BE2C (cell line): ENCODE measurements at regions not wholly inside any gene's neighbourhood (a gene's known extent, or its start where the extent isn't known, plus 50 kb on each side); places are given as distances from the start of the nearest gene placed in this dataset.

ENCODE experiments used
- DNase-seq: peaks from one replicate; pipeline ENCODE4 v3.0.0-alpha.2; 2020
- H3K27me3 ChIP-seq: fragments of 250-450 bp; sonication (Bioruptor Pico); 2 replicates; pipeline ENCODE4 v1.5.1; 2020; ENCODE audit warnings: mild to moderate bottlenecking
- H3K36me3 ChIP-seq: fragments of 250-450 bp; sonication (Bioruptor Pico); 2 replicates; pipeline ENCODE4 v1.5.1; 2020; ENCODE audit warnings: mild to moderate bottlenecking
- H3K4me1 ChIP-seq: fragments of 250-450 bp; sonication (Bioruptor Pico); 2 replicates; pipeline ENCODE4 v1.5.1; 2020
- H3K4me3 ChIP-seq: 2 replicates; pipeline ENCODE4 v1.5.1; 2011; ENCODE audit warnings: low read depth, low read length
- H3K9me3 ChIP-seq: fragments of 250-450 bp; sonication (Bioruptor Pico); 2 replicates; pipeline ENCODE4 v1.5.1; 2020
- TF ChIP-seq, protein P1 (sequence below): IDR thresholded peaks from 2 replicates; pipeline ENCODE4 v1.5.1; 2012; ENCODE audit warnings: mild to moderate bottlenecking, low read depth, low read length

DNA sequence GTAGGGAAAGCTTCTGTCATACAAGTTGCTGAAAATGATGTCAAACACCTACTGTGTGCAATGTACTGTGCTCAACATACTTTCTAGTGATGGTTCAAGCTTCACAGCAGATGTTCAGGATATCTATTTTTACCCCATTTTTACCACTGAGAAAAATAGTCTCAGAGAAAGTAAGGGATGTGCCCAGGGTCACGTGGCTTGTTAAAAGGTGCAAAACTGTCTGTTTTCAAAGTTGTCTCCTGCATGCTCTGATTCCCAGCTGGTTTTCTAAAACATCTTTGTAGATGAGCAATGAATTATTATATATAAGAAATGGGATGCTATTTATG, 145.5 kb upstream of the LHCGR start:
- TF ChIP-seq, protein P1, sequence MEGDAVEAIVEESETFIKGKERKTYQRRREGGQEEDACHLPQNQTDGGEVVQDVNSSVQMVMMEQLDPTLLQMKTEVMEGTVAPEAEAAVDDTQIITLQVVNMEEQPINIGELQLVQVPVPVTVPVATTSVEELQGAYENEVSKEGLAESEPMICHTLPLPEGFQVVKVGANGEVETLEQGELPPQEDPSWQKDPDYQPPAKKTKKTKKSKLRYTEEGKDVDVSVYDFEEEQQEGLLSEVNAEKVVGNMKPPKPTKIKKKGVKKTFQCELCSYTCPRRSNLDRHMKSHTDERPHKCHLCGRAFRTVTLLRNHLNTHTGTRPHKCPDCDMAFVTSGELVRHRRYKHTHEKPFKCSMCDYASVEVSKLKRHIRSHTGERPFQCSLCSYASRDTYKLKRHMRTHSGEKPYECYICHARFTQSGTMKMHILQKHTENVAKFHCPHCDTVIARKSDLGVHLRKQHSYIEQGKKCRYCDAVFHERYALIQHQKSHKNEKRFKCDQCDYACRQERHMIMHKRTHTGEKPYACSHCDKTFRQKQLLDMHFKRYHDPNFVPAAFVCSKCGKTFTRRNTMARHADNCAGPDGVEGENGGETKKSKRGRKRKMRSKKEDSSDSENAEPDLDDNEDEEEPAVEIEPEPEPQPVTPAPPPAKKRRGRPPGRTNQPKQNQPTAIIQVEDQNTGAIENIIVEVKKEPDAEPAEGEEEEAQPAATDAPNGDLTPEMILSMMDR = no peak
- H3K27me3 ChIP-seq = no peaks in the 10 kb centered on the region
- H3K9me3 ChIP-seq = no peaks in the 10 kb centered on the region
- no peaks in the 10 kb centered on the region for H3K4me1 ChIP-seq
- H3K36me3 ChIP-seq = no peaks in the 10 kb centered on the region
- no peak overlapping the region for H3K4me3 ChIP-seq
- DNase-seq = no peak

DNA sequence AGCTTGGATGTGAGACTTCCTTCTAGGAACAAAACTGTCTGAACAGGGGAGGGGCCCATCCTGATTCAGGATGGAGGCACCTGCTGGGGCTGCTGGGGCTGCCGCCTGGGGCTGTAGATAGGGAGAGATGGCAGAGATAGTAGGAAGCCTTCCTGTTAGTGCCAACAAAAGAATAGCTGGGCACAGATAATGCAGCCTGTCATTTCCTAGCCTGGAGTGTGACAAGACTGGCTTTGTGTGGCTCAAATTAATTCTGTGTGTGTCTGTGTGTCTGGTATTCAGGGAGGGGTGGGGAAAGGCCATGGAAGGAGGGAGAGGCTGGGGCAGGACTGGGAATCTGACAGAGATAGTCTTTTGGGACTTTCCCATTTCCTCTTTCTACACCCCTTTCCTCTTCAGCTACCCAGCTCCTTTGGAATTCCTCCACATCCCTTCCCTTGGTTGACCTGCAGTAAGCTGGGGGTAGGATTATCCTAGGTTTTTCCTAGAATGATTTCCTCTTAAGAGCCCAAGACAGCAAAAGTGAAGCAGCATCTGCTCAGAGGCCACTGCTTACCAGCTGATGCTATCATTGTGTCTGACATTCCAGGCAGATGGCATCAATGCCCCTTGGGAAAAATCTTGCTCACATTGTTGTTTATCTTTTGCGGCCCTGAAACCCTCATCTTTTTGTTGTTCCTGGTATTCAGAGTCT, 144.9 kb upstream of the LHCGR start:
- DNase-seq = peak; percentile 11
- Histone ChIP-seq H3K4me3 (no peak overlapping the region), H3K36me3 (no peaks in the 10 kb centered on the region), H3K9me3 (no peaks in the 10 kb centered on the region), H3K4me1 (no peaks in the 10 kb centered on the region), H3K27me3 (no peaks in the 10 kb centered on the region)
- TF ChIP-seq, protein P1 = no peak

DNA sequence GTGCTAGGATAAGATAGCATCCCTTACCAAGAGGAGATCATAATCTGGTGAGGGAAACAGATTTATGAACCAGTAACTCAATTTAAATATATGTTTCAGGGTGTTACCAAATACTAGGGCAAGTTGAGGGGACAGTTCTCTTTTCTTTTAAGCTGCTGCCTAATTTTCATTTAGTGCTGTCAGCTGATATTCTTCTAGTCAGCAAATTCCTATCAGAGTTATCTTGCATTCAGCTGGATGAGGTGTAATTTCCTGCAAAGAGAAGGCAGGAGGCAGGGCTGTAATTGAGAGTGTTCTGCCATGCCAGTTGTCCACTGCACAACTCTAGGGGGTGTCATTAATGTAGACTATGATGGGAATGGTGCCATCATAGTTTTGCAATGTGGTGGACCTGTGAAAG, 141.3 kb upstream of the LHCGR start:
- H3K27me3 ChIP-seq = no peaks in the 10 kb centered on the region
- TF ChIP-seq, protein P1 = no peak
- no peaks in the 10 kb centered on the region for H3K9me3 ChIP-seq
- H3K4me1 ChIP-seq = no peaks in the 10 kb centered on the region
- no peak for DNase-seq
- H3K4me3 ChIP-seq = no peak overlapping the region
- H3K36me3 ChIP-seq = no peaks in the 10 kb centered on the region

DNA sequence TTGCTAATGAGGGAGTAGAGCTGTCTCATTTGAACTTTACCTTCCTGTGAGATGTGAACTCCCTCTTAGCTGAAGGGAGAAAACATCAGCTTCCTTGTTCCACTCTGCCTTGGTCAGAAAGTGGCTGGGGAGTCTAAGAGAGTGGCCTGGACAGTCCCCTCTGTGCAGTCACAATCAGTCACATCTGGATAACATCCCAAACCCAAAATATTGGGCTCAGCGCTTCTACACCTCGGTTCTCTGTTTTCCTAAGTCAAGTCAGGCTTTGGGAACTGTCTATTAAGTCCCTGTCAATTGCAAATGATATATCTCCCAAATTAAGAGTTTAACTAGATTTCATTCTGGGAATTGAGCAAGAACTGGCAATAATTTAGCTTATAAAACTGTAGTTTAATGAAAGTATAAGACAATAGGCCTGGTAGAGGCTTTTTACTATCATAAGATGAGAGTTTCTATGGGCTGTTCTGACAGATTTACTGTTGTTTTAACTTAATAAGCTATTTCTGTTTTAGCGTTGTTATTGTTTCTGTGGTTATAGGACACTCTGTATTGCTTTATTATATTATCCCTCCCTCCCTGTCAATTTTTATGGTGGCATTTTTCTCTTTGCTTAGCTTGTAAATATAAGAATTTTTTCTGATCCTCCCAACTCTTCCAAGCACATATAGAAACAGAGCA, 135.1 kb upstream of the LHCGR start:
- Histone ChIP-seq H3K9me3 (no peaks in the 10 kb centered on the region), H3K27me3 (no peaks in the 10 kb centered on the region), H3K4me1 (no peaks in the 10 kb centered on the region), H3K36me3 (no peaks in the 10 kb centered on the region), H3K4me3 (no peak overlapping the region)
- DNase-seq = no peak
- TF ChIP-seq, protein P1 = no peak

DNA sequence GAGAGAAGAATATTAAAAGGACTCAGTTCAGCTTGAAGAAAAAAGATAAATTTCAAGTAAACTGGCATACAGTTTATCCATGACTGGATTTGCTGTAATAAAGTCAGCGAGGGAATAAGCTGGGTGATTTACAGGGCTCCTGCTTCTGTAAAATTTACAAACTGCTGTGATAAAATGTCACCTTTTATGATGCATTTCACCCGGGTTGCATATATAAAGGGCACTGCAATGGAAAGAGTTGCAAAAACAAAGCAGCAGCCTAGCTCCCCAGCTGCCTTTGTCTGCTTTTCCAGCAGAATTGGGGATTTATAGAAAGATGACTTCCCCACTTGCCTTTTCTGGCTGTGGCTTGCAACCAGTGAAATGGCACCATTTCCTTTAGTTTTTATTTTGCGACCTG, 132.5 kb upstream of the LHCGR start:
- TF ChIP-seq, protein P1 = no peak
- H3K27me3 ChIP-seq = no peaks in the 10 kb centered on the region
- no peaks in the 10 kb centered on the region for H3K9me3 ChIP-seq
- no peaks in the 10 kb centered on the region for H3K4me1 ChIP-seq
- no peak for DNase-seq
- no peaks in the 10 kb centered on the region for H3K36me3 ChIP-seq
- H3K4me3 ChIP-seq = no peak overlapping the region

DNA sequence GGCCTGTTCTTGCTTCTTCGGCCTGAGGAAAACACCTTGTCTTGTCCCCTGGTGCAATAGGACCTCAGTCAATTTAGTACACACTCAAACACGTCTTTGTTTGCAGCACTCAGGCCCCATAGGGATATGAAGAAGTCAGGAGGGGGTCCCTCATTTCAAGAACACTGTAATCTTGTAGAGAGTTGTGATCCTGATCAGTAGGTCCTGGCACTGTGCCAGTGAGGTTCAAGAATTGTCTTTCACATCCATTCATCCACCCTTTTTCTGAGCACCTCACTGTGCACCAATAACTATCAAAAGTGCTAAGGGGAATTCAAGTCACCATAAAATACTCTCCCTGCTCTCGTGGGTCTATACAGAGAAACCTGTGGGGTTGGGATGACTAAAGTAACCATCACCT, 131.4 kb upstream of the LHCGR start:
- Histone ChIP-seq H3K9me3 (no peaks in the 10 kb centered on the region), H3K36me3 (no peaks in the 10 kb centered on the region), H3K4me1 (no peaks in the 10 kb centered on the region), H3K27me3 (no peaks in the 10 kb centered on the region), H3K4me3 (no peak overlapping the region)
- no peak for DNase-seq
- TF ChIP-seq, protein P1 = no peak
